CD14-positive monocyte (primary cell): ENCODE measurements at regions not wholly inside any gene's neighbourhood (a gene's known extent, or its start where the extent isn't known, plus 50 kb on each side); places are given as distances from the start of the nearest gene placed in this dataset.

Experiments used
- DNase-seq, 3 donors: peaks; one replicate each; pipeline ENCODE4 v3.0.0-alpha.2; 2011 to 2022
- H2AFZ ChIP-seq: 2 replicates; pipeline ENCODE4 v1.6.0; 2012; ENCODE audit warnings: mild to moderate bottlenecking, low read depth, low read length, inconsistent platforms; ENCODE audit not compliant: insufficient read depth, poor library complexity, severe bottlenecking
- H3K27ac ChIP-seq, 2 donors: 1 replicate in 1 of 2; 2 replicates in 1 of 2; pipeline ENCODE4 v1.5.1; 2012 to 2013; ENCODE audit warnings: low read length in 2 of 2, control low read depth in 1 of 2, inconsistent platforms in 1 of 2, low read depth in 1 of 2, mild to moderate bottlenecking in 1 of 2
- H3K27me3 ChIP-seq, 2 donors: one replicate each; pipeline versions ENCODE4 v1.6.0 to v1.6.1; 2011 to 2013; ENCODE audit warnings: low read length in 2 of 2; ENCODE audit not compliant: control insufficient read depth in 2 of 2, insufficient read depth in 2 of 2
- H3K36me3 ChIP-seq, 2 donors: replicated peaks in 1 of 2; 1 replicate in 1 of 2; 2 replicates in 1 of 2; pipeline versions ENCODE4 v1.5.1 to v1.6.1; 2012 to 2013; ENCODE audit warnings: low read length in 2 of 2, control low read depth in 1 of 2, inconsistent platforms in 1 of 2, mild to moderate bottlenecking in 1 of 2; ENCODE audit not compliant: insufficient read depth in 2 of 2, control insufficient read depth in 1 of 2
- H3K4me1 ChIP-seq, 2 donors: 1 replicate in 1 of 2; 2 replicates in 1 of 2; pipeline versions ENCODE4 v1.5.1 to v1.6.1; 2012 to 2013; ENCODE audit warnings: low read length in 2 of 2, control low read depth in 1 of 2, inconsistent platforms in 1 of 2, mild to moderate bottlenecking in 1 of 2, moderate library complexity in 1 of 2; ENCODE audit not compliant: insufficient read depth in 2 of 2, control insufficient read depth in 1 of 2
- H3K4me2 ChIP-seq: replicated peaks from 2 replicates; pipeline ENCODE3; 2012; ENCODE audit warnings: low read length, moderate library complexity, mild to moderate bottlenecking; ENCODE audit not compliant: poor library complexity, severe bottlenecking; ENCODE audit errors: extremely low read depth
- H3K4me3 ChIP-seq, 3 experiments: fragments of 200-600 bp in 1 of 3; sonication (generic) in 1 of 3; replicated peaks in 1 of 3; 1 replicate in 2 of 3; 2 replicates in 1 of 3; pipeline ENCODE4 v1.5.1; 2011 to 2013; ENCODE audit warnings: low read length in 3 of 3, mild to moderate bottlenecking in 3 of 3, control low read depth in 2 of 3, low read depth in 2 of 3, inconsistent platforms in 1 of 3, moderate library complexity in 1 of 3
- H3K79me2 ChIP-seq: 2 replicates; pipeline ENCODE4 v1.6.0; 2012; ENCODE audit warnings: mild to moderate bottlenecking, control low read depth, inconsistent platforms, low read length, moderate library complexity; ENCODE audit not compliant: insufficient read depth
- H3K9ac ChIP-seq: 2 replicates; pipeline ENCODE4 v1.6.0; 2017; ENCODE audit warnings: low read length, mild to moderate bottlenecking; ENCODE audit not compliant: insufficient read depth, poor library complexity, severe bottlenecking
- H3K9me3 ChIP-seq, 2 donors: replicated peaks in 1 of 2; 1 replicate in 1 of 2; 2 replicates in 1 of 2; pipeline versions ENCODE4 v1.5.1 to v1.6.1; 2012 to 2013; ENCODE audit warnings: low read length in 2 of 2, control low read depth in 1 of 2; ENCODE audit not compliant: control insufficient read depth in 1 of 2, insufficient read depth in 1 of 2
- H4K20me1 ChIP-seq: 2 replicates; pipeline ENCODE4 v1.6.0; 2012; ENCODE audit warnings: mild to moderate bottlenecking, low read length, control low read depth, moderate library complexity; ENCODE audit not compliant: insufficient read depth
- H3K27ac Mint-ChIP-seq, 7 donors: one replicate each; pipeline ENCODE4 v1.8.0; 2020; ENCODE audit warnings: mild to moderate bottlenecking in 7 of 7, mixed read lengths in 7 of 7, moderate library complexity in 6 of 7, inconsistent platforms in 2 of 7
- H3K27me3 Mint-ChIP-seq, 3 donors: one replicate each; pipeline ENCODE4 v1.8.0; 2021 to 2022; ENCODE audit warnings: low read depth in 3 of 3, mild to moderate bottlenecking in 3 of 3, mixed read lengths in 3 of 3, moderate library complexity in 3 of 3, inconsistent platforms in 1 of 3
- H3K36me3 Mint-ChIP-seq, 2 donors: one replicate each; pipeline ENCODE4 v1.8.0; 2020; ENCODE audit warnings: mixed read lengths in 2 of 2, inconsistent platforms in 1 of 2, mild to moderate bottlenecking in 1 of 2
- H3K4me1 Mint-ChIP-seq: one replicate; pipeline ENCODE4 v1.8.0; 2020; ENCODE audit warnings: mild to moderate bottlenecking, mixed read lengths
- H3K4me3 Mint-ChIP-seq, 2 donors: one replicate each; pipeline ENCODE4 v1.8.0; 2020; ENCODE audit warnings: mild to moderate bottlenecking in 2 of 2, mixed read lengths in 2 of 2, moderate library complexity in 1 of 2
- H3K9me3 Mint-ChIP-seq, 7 donors: one replicate each; pipeline ENCODE4 v1.8.0; 2020 to 2022; ENCODE audit warnings: mixed read lengths in 7 of 7, mild to moderate bottlenecking in 6 of 7, moderate library complexity in 6 of 7, inconsistent platforms in 2 of 7
- CTCF ChIP-seq: fragments of 200-600 bp; IDR thresholded peaks from one replicate; pipeline ENCODE4 v1.8.0; 2022; ENCODE audit warnings: antibody characterized with exemption, mild to moderate bottlenecking
- WGBS: methylation state at CpG from one replicate; pipeline ENCODE4 v1.1.5; 2013; ENCODE audit warnings: missing lambda C conversion rate; ENCODE audit not compliant: insufficient coverage; 5-methylcytosine and 5-hydroxymethylcytosine counted together
- intact Hi-C, 2 donors: fragments of 100-400 bp; cut with micrococcal nuclease; formaldehyde crosslinking; loops; one replicate each; pipeline versions ENCODE4 v1.15.0 to v1.15.1; 2023

- Mint-ChIP-seq H3K9me3 (peaks cover 0 to 3% (median 0%) of the 10 kb centered on the region in 7 donors), H3K4me3 (no peak overlapping the region), H3K27me3 (peaks cover 0 to 10% (median 2%) of the 10 kb centered on the region in 3 donors), H3K27ac (no peak overlapping the region), H3K36me3 (no peaks in the 10 kb centered on the region), H3K4me1 (no peaks in the 10 kb centered on the region)
- intact Hi-C loops, result no loop called here
- Histone ChIP-seq H4K20me1 (no peaks in the 10 kb centered on the region), H3K9ac (no peak overlapping the region), H2AFZ (no peak overlapping the region), H3K4me2 (no peak overlapping the region), H3K27me3 (no peaks in the 10 kb centered on the region), H3K27ac (no peak overlapping the region), H3K4me3 (no peak overlapping the region), H3K9me3 (no peaks in the 10 kb centered on the region), H3K79me2 (no peaks in the 10 kb centered on the region), H3K36me3 (no peaks in the 10 kb centered on the region), H3K4me1 (no peaks in the 10 kb centered on the region)
- no peak for TF ChIP-seq CTCF
- no peak for DNase-seq
- WGBS, result 83% methylated on average over 6 of the region's 12 CpGs
These were observed 108.5 kb upstream of the MID1 start for GRCh38 chrX:10728806-10729389.

GRCh38 chrX:10739426-10739825, 119.0 kb upstream of the MID1 start:
- no peaks in the 10 kb centered on the region for H3K4me1 ChIP-seq
- no peaks in the 10 kb centered on the region for H3K79me2 ChIP-seq
- Mint-ChIP-seq H3K4me1 (no peaks in the 10 kb centered on the region), H3K36me3 (no peaks in the 10 kb centered on the region), H3K9me3 (peaks cover 0 to 5% (median 0%) of the 10 kb centered on the region in 7 donors), H3K27ac (no peak overlapping the region), H3K27me3 (peaks cover 0 to 5% (median 0%) of the 10 kb centered on the region in 3 donors), H3K4me3 (no peak overlapping the region)
- H3K9me3 ChIP-seq, result no peaks in the 10 kb centered on the region
- H3K9ac ChIP-seq, result no peak overlapping the region
- H3K4me2 ChIP-seq, result no peak overlapping the region
- intact Hi-C loops, result no loop called here
- no peak for DNase-seq
- no peaks in the 10 kb centered on the region for H3K36me3 ChIP-seq
- H3K27ac ChIP-seq, result no peak overlapping the region
- no peak for TF ChIP-seq CTCF
- no peaks in the 10 kb centered on the region for H3K27me3 ChIP-seq
- WGBS, result no CpG with 5 or more reads among the region's 1 CpG
- no peak overlapping the region for H2AFZ ChIP-seq
- no peak overlapping the region for H3K4me3 ChIP-seq
- no peaks in the 10 kb centered on the region for H4K20me1 ChIP-seq
